ENCODE measurements at regions not wholly inside any gene's neighbourhood (a gene's known extent, or its start where the extent isn't known, plus 50 kb on each side); places are given as distances from the start of the nearest gene placed in this dataset.
"Not testable (repeated sequence)": the region's sequence is repeated elsewhere in the genome, so short reads cannot be mapped to it uniquely, and the experiment has no call there.

- no peak for ATAC-seq (ENCODE audit: insufficient read depth, low read depth)
- TF ChIP-seq CTCF (IDR thresholded peaks at IDR 0.05; ENCODE audit: borderline replicate concordance, extremely low read depth, low read length, poor library complexity, severe bottlenecking) (no peak), EZH2 (IDR thresholded peaks at IDR 0.05; ENCODE audit: borderline replicate concordance, low read depth, low read length, severe bottlenecking) (no peak)
- no peak for DNase-seq
- Histone ChIP-seq H3K79me2 (ENCODE audit: insufficient read depth, low read length) (no peaks in the 10 kb centered on the region), H3K4me1 (ENCODE audit: insufficient read depth, low read length) (no peaks in the 10 kb centered on the region), H3K4me2 (ENCODE audit: insufficient read depth, low read length) (no peak overlapping the region), H3K9ac (ENCODE audit: low read depth, low read length) (no peak overlapping the region), H3K4me3 (ENCODE audit: low read depth in 1 of 2, low read length in 2 of 2) (no peak overlapping the region), H3K36me3 (ENCODE audit: insufficient read depth, low read length) (no peaks in the 10 kb centered on the region), H3K27ac (ENCODE audit: low read length) (no peak overlapping the region), H3K9me3 (ENCODE audit: insufficient read depth, low read length, severe bottlenecking) (no peaks in the 10 kb centered on the region), H2AFZ (ENCODE audit: low read depth, low read length) (no peak overlapping the region), H3K27me3 (ENCODE audit: insufficient read depth, low read length, poor library complexity) (no peaks in the 10 kb centered on the region), H4K20me1 (ENCODE audit: insufficient read depth, low read length) (no peaks in the 10 kb centered on the region)
Observed at GRCh38 chr5:29460971-29461559, 1732.4 kb upstream of the CDH6 start.

DNA sequence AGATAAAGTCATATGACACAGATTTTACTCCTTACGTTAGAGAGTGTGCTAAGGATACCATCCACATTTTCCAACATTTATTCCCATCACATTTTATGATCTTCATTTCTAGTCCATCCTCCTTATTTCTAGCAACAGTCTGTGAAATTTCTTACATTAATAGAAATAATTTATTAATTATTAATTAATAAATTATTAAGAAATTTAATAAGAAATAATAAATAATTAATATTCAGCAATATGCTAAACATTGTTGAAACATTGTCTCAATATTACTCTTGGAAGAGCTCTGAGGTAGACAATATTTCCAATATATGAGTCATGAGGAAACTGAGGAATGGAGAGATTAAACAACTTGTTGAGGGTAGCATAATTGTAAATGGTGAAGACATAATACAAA lies 1742.5 kb upstream of the CDH6 start:
- ATAC-seq (ENCODE audit: insufficient read depth, low read depth); H3K79me2 ChIP-seq (ENCODE audit: insufficient read depth, low read length); H2AFZ ChIP-seq (ENCODE audit: low read depth, low read length); H3K4me3 ChIP-seq (ENCODE audit: low read depth in 1 of 2, low read length in 2 of 2); H3K36me3 ChIP-seq (ENCODE audit: insufficient read depth, low read length); H3K27me3 ChIP-seq (ENCODE audit: insufficient read depth, low read length, poor library complexity); H3K4me1 ChIP-seq (ENCODE audit: insufficient read depth, low read length); H3K4me2 ChIP-seq (ENCODE audit: insufficient read depth, low read length); H3K9ac ChIP-seq (ENCODE audit: low read depth, low read length); H3K27ac ChIP-seq (ENCODE audit: low read length); H3K9me3 ChIP-seq (ENCODE audit: insufficient read depth, low read length, severe bottlenecking); DNase-seq; H4K20me1 ChIP-seq (ENCODE audit: insufficient read depth, low read length): not testable (repeated sequence)

GRCh38 chr5:29414681-29415080 lies 1778.8 kb upstream of the CDH6 start:
- H3K9me3 ChIP-seq (ENCODE audit: insufficient read depth, low read length, severe bottlenecking): no peaks in the 10 kb centered on the region
- no peak for TF ChIP-seq CTCF (IDR thresholded peaks at IDR 0.05; ENCODE audit: borderline replicate concordance, extremely low read depth, low read length, poor library complexity, severe bottlenecking)
- no peak for TF ChIP-seq EZH2 (IDR thresholded peaks at IDR 0.05; ENCODE audit: borderline replicate concordance, low read depth, low read length, severe bottlenecking)
- no peaks in the 10 kb centered on the region for H3K79me2 ChIP-seq (ENCODE audit: insufficient read depth, low read length)
- ATAC-seq (ENCODE audit: insufficient read depth, low read depth): no peak
- no peak overlapping the region for H3K9ac ChIP-seq (ENCODE audit: low read depth, low read length)
- H3K4me3 ChIP-seq (ENCODE audit: low read depth in 1 of 2, low read length in 2 of 2): no peak overlapping the region
- H3K27me3 ChIP-seq (ENCODE audit: insufficient read depth, low read length, poor library complexity): no peaks in the 10 kb centered on the region
- no peak overlapping the region for H2AFZ ChIP-seq (ENCODE audit: low read depth, low read length)
- no peaks in the 10 kb centered on the region for H4K20me1 ChIP-seq (ENCODE audit: insufficient read depth, low read length)
- DNase-seq: no peak
- no peaks in the 10 kb centered on the region for H3K4me1 ChIP-seq (ENCODE audit: insufficient read depth, low read length)
- no peaks in the 10 kb centered on the region for H3K36me3 ChIP-seq (ENCODE audit: insufficient read depth, low read length)
- H3K4me2 ChIP-seq (ENCODE audit: insufficient read depth, low read length): no peak overlapping the region
- H3K27ac ChIP-seq (ENCODE audit: low read length): no peak overlapping the region

DNA sequence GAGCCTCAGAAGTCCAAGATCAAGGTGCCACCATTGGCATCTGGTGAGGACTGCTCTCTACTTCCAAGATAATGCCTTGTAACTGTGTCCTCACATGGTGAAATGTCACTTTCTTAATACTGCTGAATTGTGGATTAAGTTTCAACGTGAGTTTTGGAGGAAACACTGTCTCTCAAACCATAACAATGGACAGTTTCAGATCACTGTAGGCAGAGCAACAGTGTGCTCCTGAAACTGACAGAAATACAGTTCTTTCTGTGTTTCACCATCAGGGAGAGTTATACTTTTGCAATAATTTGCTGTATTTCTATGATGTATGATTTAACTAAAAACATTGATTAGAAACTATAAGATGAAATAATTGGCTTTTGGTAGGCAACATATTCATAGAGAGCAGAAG lies 1780.5 kb upstream of the CDH6 start:
- no peaks in the 10 kb centered on the region for H4K20me1 ChIP-seq (ENCODE audit: insufficient read depth, low read length)
- no peak for ATAC-seq (ENCODE audit: insufficient read depth, low read depth)
- no peaks in the 10 kb centered on the region for H3K27me3 ChIP-seq (ENCODE audit: insufficient read depth, low read length, poor library complexity)
- DNase-seq: no peak
- H3K27ac ChIP-seq (ENCODE audit: low read length): no peak overlapping the region
- H3K79me2 ChIP-seq (ENCODE audit: insufficient read depth, low read length): no peaks in the 10 kb centered on the region
- no peak overlapping the region for H3K4me2 ChIP-seq (ENCODE audit: insufficient read depth, low read length)
- H3K4me3 ChIP-seq (ENCODE audit: low read depth in 1 of 2, low read length in 2 of 2): no peak overlapping the region
- H3K36me3 ChIP-seq (ENCODE audit: insufficient read depth, low read length): no peaks in the 10 kb centered on the region
- H3K4me1 ChIP-seq (ENCODE audit: insufficient read depth, low read length): no peaks in the 10 kb centered on the region
- no peak overlapping the region for H2AFZ ChIP-seq (ENCODE audit: low read depth, low read length)
- TF ChIP-seq EZH2 (IDR thresholded peaks at IDR 0.05; ENCODE audit: borderline replicate concordance, low read depth, low read length, severe bottlenecking) (no peak), CTCF (IDR thresholded peaks at IDR 0.05; ENCODE audit: borderline replicate concordance, extremely low read depth, low read length, poor library complexity, severe bottlenecking) (no peak)
- H3K9ac ChIP-seq (ENCODE audit: low read depth, low read length): no peak overlapping the region
- H3K9me3 ChIP-seq (ENCODE audit: insufficient read depth, low read length, severe bottlenecking): no peaks in the 10 kb centered on the region

All from DND-41 (cell line).